Uterus (tissue), 3 donors: ENCODE measurements at regions not wholly inside any gene's neighbourhood (a gene's known extent, or its start where the extent isn't known, plus 50 kb on each side); places are given as distances from the start of the nearest gene placed in this dataset.

Experiments
- DNase-seq, 2 donors: peaks; one replicate each; pipeline ENCODE4 v3.0.0-alpha.2; 2019 to 2020
- H3K27ac ChIP-seq, 2 donors: fragments of 200-600 bp; sonication (generic); 1 replicate in 1 of 2; 2 replicates in 1 of 2; pipeline ENCODE4 v1.5.1; 2016 to 2018
- H3K27me3 ChIP-seq, 2 donors: fragments of 200-600 bp; sonication (generic); one replicate each; pipeline ENCODE4 v1.5.1; 2018 to 2019; ENCODE audit warnings: control low read depth in 1 of 2
- H3K36me3 ChIP-seq, 2 donors: fragments of 200-600 bp; sonication (generic); one replicate each; pipeline ENCODE4 v1.5.1; 2019; ENCODE audit warnings: control low read depth in 1 of 2
- H3K4me1 ChIP-seq, 2 donors: fragments of 200-600 bp; sonication (generic); one replicate each; pipeline ENCODE4 v1.5.1; 2018 to 2019; ENCODE audit warnings: control low read depth in 1 of 2
- H3K4me3 ChIP-seq, 2 donors: fragments of 200-600 bp; sonication (generic); 1 replicate in 1 of 2; 2 replicates in 1 of 2; pipeline ENCODE4 v1.5.1; 2018 to 2019; ENCODE audit warnings: mild to moderate bottlenecking in 1 of 2
- H3K9me3 ChIP-seq, 2 donors: fragments of 200-600 bp; sonication (generic); one replicate each; pipeline ENCODE4 v1.5.1; 2019; ENCODE audit warnings: control low read depth in 1 of 2
- CTCF ChIP-seq, 4 experiments: fragments of 200-600 bp in 2 of 4; fragments of 450-650 bp in 2 of 4; sonication (generic) in 2 of 4; IDR thresholded peaks; one replicate each; pipeline ENCODE4 v1.5.1; 2016 to 2019; ENCODE audit warnings: antibody characterized with exemption in 4 of 4, mild to moderate bottlenecking in 2 of 4, moderate library complexity in 1 of 4
- POLR2A ChIP-seq, 2 donors: fragments of 450-650 bp; IDR thresholded peaks; one replicate each; pipeline ENCODE4 v1.6.1; 2016; ENCODE audit warnings: antibody characterized with exemption in 2 of 2, mild to moderate bottlenecking in 1 of 2, moderate library complexity in 1 of 2
- intact Hi-C: fragments of 100-400 bp; cut with DNase I; formaldehyde crosslinking; loops from one replicate; pipeline ENCODE4 v1.15.1; 2023; ENCODE audit warnings: low total_unique reads
- donor health status: DM: yes; HTN: yes; CAD: no.

DNA sequence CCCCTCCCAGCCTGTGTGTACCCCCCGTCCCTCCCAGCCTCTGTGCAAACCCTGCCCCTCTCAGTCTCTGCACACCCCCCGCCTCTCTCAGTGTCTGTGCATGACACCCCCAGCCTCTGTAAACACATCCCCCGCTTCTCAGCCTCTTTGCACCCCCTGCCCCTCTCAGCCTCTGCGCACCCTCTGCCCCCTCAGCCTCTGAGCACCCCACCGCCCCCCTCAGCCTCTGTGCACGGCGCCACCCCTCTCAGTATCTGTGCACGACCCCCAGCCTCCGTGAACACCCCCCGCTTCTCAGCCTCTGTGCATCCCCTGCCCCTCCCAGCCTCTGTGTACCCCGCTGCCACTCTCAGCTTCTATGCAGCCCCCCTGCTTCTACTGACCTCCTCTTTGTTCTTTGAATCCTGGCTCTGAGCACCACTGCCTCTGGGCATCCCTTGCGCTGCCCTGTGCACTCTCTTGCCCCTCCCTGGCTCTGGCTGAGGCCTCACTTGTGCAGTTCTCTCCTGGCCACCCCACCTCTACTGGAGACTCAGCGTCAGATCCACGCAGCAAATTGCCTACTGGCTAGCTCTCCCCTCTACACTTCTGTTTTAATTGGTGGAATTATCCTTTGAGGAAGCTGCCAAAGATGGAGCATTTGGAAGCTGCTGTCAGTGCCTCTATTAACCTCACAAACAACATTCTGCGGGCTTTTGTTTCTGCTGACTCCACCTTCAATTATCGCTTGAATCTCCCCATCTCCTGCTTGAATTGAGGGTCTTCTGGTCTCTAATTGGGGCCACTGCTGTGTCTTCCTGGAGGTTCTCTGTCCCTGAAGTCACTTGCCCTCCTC is 838.6 kb downstream of the TBC1D22A start:
- no peak for TF ChIP-seq POLR2A (IDR thresholded peaks at IDR 0.05)
- Histone ChIP-seq H3K36me3 (no peaks in the 10 kb centered on the region), H3K27me3 (no peaks in the 10 kb centered on the region), H3K4me3 (no peak overlapping the region), H3K4me1 (no peaks in the 10 kb centered on the region), H3K9me3 (no peaks in the 10 kb centered on the region), H3K27ac (no peak overlapping the region)
- DNase-seq, result no peak
- intact Hi-C loops, result no loop called here

DNA sequence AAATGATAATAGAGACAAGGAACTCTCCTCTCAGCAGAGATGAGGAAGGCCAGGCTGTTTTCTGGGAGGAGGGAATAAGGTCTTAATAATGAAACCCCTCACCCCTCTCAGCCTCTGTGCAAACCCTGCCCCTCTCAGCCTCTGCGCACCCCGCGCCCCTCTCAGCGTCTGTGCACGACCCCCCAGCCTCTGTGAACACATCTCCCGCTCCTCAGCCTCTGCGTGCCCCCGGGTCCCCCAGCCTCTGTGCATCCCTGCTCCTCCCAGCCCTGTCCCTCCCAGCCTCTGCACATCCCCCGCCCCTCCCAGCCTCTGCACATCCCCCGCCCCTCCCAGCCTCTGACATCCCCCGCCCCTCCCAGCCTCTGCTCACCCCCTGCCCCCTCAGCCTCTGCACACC is 837.8 kb downstream of the TBC1D22A start:
- Histone ChIP-seq H3K36me3 (no peaks in the 10 kb centered on the region), H3K4me1 (no peaks in the 10 kb centered on the region), H3K27ac (no peak overlapping the region), H3K9me3 (no peaks in the 10 kb centered on the region), H3K27me3 (no peaks in the 10 kb centered on the region), H3K4me3 (no peak overlapping the region)
- DNase-seq, result no peak
- intact Hi-C loops, result no loop called here
- TF ChIP-seq POLR2A (IDR thresholded peaks at IDR 0.05) (no peak), CTCF (IDR thresholded peaks at IDR 0.05) (no peak)

DNA sequence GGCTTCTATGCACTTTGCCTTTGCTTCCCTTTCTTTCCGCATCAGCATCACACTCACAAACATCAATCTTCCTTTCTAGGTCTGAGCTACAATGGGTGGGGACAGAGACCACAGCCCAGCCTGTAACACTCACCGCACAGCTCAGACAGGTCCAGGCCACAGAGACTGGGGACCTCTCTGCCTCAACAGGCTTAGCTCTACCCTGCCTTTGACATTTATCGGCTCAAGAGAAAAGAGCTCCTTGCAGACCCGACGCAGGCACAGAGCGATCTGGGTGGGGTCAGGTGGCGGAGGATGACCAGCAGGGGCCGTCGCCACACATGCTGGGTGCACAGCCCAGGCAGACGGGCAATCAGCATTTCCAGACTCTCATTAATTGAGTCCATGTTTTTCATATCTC is 837.3 kb downstream of the TBC1D22A start:
- Histone ChIP-seq H3K27me3 (no peaks in the 10 kb centered on the region), H3K36me3 (no peaks in the 10 kb centered on the region), H3K27ac (no peak overlapping the region), H3K4me3 (no peak overlapping the region), H3K4me1 (no peaks in the 10 kb centered on the region), H3K9me3 (no peaks in the 10 kb centered on the region)
- no peak for DNase-seq
- intact Hi-C loops, result no loop called here
- TF ChIP-seq POLR2A (IDR thresholded peaks at IDR 0.05), result no peak
- no peak for TF ChIP-seq CTCF (IDR thresholded peaks at IDR 0.05)

DNA sequence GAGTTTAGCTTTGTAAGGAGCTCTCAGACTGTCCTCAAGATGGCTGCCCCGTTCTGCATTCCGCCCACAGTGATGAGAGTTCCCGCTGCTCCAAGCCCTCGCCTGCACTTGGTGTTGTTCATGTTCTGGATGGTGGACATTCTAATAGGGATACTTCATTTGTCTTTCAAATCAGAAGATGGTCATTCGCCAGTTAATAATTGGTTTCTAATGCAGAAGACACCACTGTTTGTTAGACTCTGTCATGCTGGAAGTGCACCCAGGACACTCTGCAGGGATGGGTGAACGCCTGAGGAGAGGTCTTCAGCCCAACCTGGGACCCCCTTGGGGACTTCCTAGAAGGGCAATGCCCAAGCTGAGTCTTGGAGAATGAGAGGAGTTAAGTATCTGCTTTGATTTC is 836.4 kb downstream of the TBC1D22A start:
- Histone ChIP-seq H3K4me1 (no peaks in the 10 kb centered on the region), H3K9me3 (no peaks in the 10 kb centered on the region), H3K27me3 (no peaks in the 10 kb centered on the region), H3K4me3 (no peak overlapping the region), H3K36me3 (no peaks in the 10 kb centered on the region), H3K27ac (no peak overlapping the region)
- intact Hi-C loops, result no loop called here
- no peak for TF ChIP-seq POLR2A (IDR thresholded peaks at IDR 0.05)
- TF ChIP-seq CTCF (IDR thresholded peaks at IDR 0.05), result no peak
- DNase-seq, result no peak

- TF ChIP-seq CTCF (IDR thresholded peaks at IDR 0.05) (no peak), POLR2A (IDR thresholded peaks at IDR 0.05) (no peak)
- no peak overlapping the region for H3K27ac ChIP-seq
- no peaks in the 10 kb centered on the region for H3K9me3 ChIP-seq
- no peaks in the 10 kb centered on the region for H3K27me3 ChIP-seq
- no peak for DNase-seq
- no peaks in the 10 kb centered on the region for H3K4me1 ChIP-seq
- no peaks in the 10 kb centered on the region for H3K36me3 ChIP-seq
- intact Hi-C loops, result no loop called here
- no peak overlapping the region for H3K4me3 ChIP-seq
These were observed 834.6 kb downstream of the TBC1D22A start for GRCh38 chr22:47597041-47597440.
